HFF-Myc (cell line): ENCODE measurements at regions not wholly inside any gene's neighbourhood (a gene's known extent, or its start where the extent isn't known, plus 50 kb on each side); places are given as distances from the start of the nearest gene placed in this dataset.

Source experiments
- DNase-seq: peaks from one replicate; pipeline ENCODE4 v3.0.0-alpha.2; 2011; ENCODE audit warnings: low read depth; ENCODE audit errors: extremely low read depth
- H3K4me3 ChIP-seq: replicated peaks from 2 replicates; pipeline ENCODE4 v1.5.1; 2011; ENCODE audit warnings: low read depth, mild to moderate bottlenecking, control low read depth, low read length
- CTCF ChIP-seq: IDR thresholded peaks from 2 replicates; pipeline ENCODE4 v1.5.1; 2012; ENCODE audit warnings: mild to moderate bottlenecking, low read depth, low read length, control low read depth; ENCODE audit errors: missing control alignments

DNA sequence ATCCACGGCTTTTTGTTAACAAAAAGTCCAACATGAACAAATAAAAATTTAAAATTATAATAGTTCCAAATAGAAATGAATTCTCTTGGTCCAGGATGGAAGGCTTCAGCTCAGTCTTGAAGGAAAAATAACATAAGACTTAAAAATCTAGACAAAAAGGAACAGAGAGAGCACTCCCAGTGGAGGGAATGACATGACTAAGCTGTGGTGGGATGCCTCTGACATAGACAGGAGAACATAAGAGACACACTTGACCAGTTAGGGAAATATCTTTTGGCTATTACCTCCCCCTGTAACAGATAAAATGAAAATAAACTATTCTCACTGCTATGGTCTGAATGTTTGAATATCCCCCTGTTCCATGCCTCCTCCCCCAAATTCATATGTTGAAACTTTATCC lies 106.8 kb downstream of the BBS10 start:
- no peak for TF ChIP-seq CTCF
- H3K4me3 ChIP-seq = no peak overlapping the region
- no peak for DNase-seq

GRCh38 chr12:76240281-76240680 lies 107.9 kb downstream of the BBS10 start:
- H3K4me3 ChIP-seq = no peak overlapping the region
- no peak for DNase-seq
- no peak for TF ChIP-seq CTCF

DNA sequence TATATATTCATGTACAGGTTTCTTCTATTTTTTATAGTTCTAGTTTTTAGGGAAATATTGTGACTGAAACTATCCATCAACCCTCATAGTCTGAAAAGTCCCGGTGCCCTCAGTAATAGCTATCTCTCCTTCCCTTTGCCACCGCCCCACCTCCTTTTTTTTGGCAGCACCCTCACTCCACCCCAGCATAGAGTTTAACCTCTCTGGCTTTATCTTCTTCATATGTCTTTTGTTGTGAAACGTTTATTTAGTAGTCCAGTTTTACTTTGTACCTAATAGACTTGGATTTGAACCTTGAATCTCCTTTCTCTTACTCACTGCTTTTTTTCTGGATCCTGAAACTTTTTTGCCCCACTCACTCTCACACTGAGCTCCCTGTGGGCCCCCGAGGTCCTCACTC lies 109.5 kb downstream of the BBS10 start:
- DNase-seq = no peak
- no peak for TF ChIP-seq CTCF

DNA sequence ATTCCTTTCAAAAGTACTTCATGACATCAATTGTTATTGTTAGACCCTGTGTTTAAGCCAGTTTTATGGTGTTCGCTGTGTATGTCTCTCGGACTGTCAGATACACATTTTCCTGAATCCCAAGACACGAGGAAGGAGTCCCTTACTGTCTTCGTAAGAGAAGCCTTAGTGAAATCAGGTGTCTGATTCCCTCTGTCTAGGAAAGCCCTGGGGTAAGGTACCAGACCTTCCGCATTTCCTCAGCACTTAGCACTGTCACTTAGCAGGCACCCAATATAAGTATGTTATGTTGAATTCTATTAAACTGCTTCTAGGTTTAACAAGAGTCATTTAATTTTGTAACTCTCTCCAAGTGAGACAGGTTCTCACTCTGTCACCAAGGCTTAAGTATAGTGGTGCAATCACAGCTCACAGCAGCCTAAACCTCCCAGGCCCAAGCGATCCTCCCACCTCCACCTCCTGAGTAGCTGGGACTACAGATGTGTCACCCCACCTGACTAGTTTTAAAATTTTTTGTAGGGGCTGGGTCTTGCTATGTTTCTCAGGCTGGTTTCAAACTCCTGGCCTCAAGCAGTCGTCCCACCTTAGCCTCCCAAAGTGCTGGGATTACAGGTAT lies 111.0 kb downstream of the BBS10 start:
- no peak overlapping the region for H3K4me3 ChIP-seq
- TF ChIP-seq CTCF = no peak
- DNase-seq = no peak

More for the DNA sequence above, 109.5 kb downstream of the BBS10 start:
- H3K4me3 ChIP-seq = no peak overlapping the region

- no peak overlapping the region for H3K4me3 ChIP-seq
- TF ChIP-seq CTCF = no peak
- DNase-seq = no peak
Measured at GRCh38 chr12:76236640-76237039, 111.6 kb downstream of the BBS10 start.

- no peak for DNase-seq
- H3K4me3 ChIP-seq = no peak overlapping the region
- no peak for TF ChIP-seq CTCF
Measured at GRCh38 chr12:76234741-76235140, 113.5 kb downstream of the BBS10 start.

DNA sequence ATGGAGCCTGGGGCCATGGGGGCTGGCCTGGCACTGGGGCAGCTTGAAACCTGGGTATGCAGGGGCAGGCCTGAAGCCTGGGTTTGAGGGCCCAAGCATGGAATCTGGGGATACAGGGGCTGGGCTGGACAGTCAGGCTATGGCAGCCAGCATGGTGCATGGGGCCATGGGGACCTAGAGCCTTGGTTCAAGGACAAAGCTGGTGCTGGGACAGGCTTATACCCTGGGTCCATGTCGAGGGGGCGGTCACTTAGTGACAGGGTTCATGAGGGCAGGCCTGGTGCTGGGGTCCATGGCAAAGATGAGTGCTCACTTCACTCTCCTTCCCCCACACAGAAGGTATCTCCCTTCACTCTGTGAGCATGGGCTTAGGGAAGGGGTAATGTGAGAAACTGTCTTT lies 116.2 kb downstream of the BBS10 start:
- H3K4me3 ChIP-seq = no peak overlapping the region
- no peak for TF ChIP-seq CTCF

More for the DNA sequence above, 116.2 kb downstream of the BBS10 start:
- no peak for DNase-seq
